Lower leg skin (tissue), 3 donors: ENCODE measurements at regions not wholly inside any gene's neighbourhood (a gene's known extent, or its start where the extent isn't known, plus 50 kb on each side); places are given as distances from the start of the nearest gene placed in this dataset.

Experiments used
- CTCF ChIP-seq, 3 donors: fragments of 450-650 bp; IDR thresholded peaks; one replicate each; pipeline ENCODE4 v1.5.1; 2016; ENCODE audit warnings: antibody characterized with exemption in 3 of 3, mild to moderate bottlenecking in 3 of 3, moderate library complexity in 2 of 3
- POLR2A ChIP-seq, 2 donors: fragments of 450-650 bp; IDR thresholded peaks; one replicate each; pipeline ENCODE4 v1.6.1; 2016 to 2017; ENCODE audit warnings: antibody characterized with exemption in 2 of 2, mild to moderate bottlenecking in 1 of 2, moderate library complexity in 1 of 2

GRCh38 chrX:43595931-43596330, 60.2 kb upstream of the MAOA start:
- TF ChIP-seq POLR2A (IDR thresholded peaks at IDR 0.05): no peak
- no peak for TF ChIP-seq CTCF (IDR thresholded peaks at IDR 0.05)
